Renal pelvis (tissue), 1 donor: ENCODE measurements at regions not wholly inside any gene's neighbourhood (a gene's known extent, or its start where the extent isn't known, plus 50 kb on each side); places are given as distances from the start of the nearest gene placed in this dataset.

ENCODE experiments used
- DNase-seq: peaks from one replicate; pipeline ENCODE4 v3.0.0-alpha.2; 2013

DNA sequence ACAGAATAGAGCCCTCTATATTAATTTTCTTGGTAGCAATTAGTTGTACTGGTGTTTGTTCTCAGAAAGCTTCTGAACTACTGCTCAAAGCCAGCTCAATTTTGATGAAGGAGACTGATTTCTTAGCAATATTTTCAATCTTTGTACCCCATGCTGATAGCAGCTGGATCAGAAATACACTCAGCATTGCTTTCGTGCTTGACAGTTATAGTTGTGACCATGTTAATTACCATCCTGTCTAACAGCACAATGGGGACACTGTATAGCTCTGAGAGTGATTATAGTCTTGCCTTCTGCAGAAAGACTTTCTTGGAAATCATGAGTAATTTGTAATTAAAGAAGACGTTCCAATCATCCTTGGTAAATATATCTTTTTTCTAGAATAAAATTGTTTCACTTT lies 79.7 kb upstream of the GNPDA2 start:
- DNase-seq: no peak

- no peak for DNase-seq
Observed at GRCh38 chr4:44804301-44804700, 77.9 kb upstream of the GNPDA2 start.

GRCh38 chr4:44801384-44801783 lies 75.0 kb upstream of the GNPDA2 start:
- no peak for DNase-seq

DNA sequence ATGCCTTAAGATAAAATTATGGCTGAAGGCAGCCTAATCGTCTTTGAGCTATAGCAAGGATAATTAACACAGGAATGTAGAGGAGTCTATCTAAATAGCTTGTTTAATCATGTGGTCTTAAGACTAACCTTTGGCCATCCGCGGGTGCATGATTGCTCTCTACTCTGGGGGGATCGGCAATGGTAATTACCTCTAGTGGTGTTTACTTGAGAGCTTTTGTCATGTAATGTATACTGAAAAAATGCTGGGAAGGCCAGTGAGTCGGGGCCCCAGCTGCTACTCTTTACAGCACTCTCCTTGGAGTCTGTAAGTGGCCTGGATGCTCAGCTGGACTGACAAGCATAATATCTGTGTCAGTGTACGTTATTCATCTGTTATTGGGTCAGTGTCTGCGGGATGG lies 65.5 kb upstream of the GNPDA2 start:
- DNase-seq: no peak

DNA sequence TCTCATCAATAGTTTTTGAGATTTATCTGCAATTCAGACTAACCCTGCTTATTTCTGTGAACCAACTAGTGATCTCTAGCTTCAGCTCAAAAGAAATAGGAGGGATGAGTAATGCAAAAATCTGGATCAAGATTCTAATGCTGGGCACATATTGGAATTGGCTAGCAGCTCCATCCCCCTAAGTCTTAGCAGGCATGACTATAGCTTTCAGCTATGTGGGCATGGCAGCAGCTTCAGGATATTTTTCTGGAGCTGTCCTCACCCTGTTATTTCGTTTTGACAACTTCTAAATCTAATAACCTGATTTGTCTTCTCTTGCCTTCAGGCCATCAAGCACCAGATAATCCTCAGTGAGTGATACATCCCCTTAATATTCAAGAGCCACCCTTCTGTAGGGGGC lies 50.8 kb upstream of the GNPDA2 start:
- DNase-seq: no peak
